ENCODE measurements at regions not wholly inside any gene's neighbourhood (a gene's known extent, or its start where the extent isn't known, plus 50 kb on each side); places are given as distances from the start of the nearest gene placed in this dataset.

DNA sequence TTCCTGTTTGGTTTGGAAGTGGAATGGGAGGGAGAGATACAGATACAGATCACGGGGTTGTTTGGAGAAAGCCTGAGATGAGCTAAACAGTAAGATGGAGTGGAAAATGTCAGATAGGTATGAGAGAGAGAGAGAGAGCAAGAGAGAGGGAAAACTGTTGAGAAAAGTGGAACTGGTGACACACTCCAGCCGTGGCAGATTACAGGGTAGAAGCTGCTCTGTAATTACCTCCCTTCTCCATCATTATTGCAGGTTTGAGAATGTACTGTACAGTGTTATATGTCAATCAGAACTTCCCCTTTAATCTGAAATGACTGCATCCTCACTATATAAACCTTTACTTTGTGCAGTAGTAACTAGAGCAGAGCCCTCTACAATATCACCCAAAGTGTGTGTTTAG, 74.5 kb upstream of the WWC1 start:
- TF ChIP-seq, protein P1, sequence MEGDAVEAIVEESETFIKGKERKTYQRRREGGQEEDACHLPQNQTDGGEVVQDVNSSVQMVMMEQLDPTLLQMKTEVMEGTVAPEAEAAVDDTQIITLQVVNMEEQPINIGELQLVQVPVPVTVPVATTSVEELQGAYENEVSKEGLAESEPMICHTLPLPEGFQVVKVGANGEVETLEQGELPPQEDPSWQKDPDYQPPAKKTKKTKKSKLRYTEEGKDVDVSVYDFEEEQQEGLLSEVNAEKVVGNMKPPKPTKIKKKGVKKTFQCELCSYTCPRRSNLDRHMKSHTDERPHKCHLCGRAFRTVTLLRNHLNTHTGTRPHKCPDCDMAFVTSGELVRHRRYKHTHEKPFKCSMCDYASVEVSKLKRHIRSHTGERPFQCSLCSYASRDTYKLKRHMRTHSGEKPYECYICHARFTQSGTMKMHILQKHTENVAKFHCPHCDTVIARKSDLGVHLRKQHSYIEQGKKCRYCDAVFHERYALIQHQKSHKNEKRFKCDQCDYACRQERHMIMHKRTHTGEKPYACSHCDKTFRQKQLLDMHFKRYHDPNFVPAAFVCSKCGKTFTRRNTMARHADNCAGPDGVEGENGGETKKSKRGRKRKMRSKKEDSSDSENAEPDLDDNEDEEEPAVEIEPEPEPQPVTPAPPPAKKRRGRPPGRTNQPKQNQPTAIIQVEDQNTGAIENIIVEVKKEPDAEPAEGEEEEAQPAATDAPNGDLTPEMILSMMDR (IDR thresholded peaks at IDR 0.05) = no peak
- TF ChIP-seq, protein P2, sequence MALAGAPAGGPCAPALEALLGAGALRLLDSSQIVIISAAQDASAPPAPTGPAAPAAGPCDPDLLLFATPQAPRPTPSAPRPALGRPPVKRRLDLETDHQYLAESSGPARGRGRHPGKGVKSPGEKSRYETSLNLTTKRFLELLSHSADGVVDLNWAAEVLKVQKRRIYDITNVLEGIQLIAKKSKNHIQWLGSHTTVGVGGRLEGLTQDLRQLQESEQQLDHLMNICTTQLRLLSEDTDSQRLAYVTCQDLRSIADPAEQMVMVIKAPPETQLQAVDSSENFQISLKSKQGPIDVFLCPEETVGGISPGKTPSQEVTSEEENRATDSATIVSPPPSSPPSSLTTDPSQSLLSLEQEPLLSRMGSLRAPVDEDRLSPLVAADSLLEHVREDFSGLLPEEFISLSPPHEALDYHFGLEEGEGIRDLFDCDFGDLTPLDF (CRISPR knock-in tag; IDR thresholded peaks at IDR 0.05) = no peak
- TF ChIP-seq, protein P3, sequence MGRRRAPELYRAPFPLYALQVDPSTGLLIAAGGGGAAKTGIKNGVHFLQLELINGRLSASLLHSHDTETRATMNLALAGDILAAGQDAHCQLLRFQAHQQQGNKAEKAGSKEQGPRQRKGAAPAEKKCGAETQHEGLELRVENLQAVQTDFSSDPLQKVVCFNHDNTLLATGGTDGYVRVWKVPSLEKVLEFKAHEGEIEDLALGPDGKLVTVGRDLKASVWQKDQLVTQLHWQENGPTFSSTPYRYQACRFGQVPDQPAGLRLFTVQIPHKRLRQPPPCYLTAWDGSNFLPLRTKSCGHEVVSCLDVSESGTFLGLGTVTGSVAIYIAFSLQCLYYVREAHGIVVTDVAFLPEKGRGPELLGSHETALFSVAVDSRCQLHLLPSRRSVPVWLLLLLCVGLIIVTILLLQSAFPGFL (CRISPR knock-in tag; IDR thresholded peaks at IDR 0.05; ENCODE audit: borderline replicate concordance) = no peak
- no peak for TF ChIP-seq KAT7 (CRISPR knock-in tag; IDR thresholded peaks at IDR 0.05; ENCODE audit: borderline replicate concordance)
- TF ChIP-seq, protein P4, sequence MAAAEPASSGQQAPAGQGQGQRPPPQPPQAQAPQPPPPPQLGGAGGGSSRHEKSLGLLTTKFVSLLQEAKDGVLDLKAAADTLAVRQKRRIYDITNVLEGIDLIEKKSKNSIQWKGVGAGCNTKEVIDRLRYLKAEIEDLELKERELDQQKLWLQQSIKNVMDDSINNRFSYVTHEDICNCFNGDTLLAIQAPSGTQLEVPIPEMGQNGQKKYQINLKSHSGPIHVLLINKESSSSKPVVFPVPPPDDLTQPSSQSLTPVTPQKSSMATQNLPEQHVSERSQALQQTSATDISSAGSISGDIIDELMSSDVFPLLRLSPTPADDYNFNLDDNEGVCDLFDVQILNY (CRISPR knock-in tag; IDR thresholded peaks at IDR 0.05) = no peak
- TF ChIP-seq, protein P5, sequence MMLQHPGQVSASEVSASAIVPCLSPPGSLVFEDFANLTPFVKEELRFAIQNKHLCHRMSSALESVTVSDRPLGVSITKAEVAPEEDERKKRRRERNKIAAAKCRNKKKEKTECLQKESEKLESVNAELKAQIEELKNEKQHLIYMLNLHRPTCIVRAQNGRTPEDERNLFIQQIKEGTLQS (CRISPR knock-in tag; conservative IDR thresholded peaks at IDR 0.05) = no peak
- no peak for TF ChIP-seq ZNF416 (CRISPR knock-in tag; IDR thresholded peaks at IDR 0.05)
- TF ChIP-seq IRF2 (CRISPR knock-in tag; IDR thresholded peaks at IDR 0.05; ENCODE audit: borderline replicate concordance, low read depth) = no peak
- TF ChIP-seq, protein P6, sequence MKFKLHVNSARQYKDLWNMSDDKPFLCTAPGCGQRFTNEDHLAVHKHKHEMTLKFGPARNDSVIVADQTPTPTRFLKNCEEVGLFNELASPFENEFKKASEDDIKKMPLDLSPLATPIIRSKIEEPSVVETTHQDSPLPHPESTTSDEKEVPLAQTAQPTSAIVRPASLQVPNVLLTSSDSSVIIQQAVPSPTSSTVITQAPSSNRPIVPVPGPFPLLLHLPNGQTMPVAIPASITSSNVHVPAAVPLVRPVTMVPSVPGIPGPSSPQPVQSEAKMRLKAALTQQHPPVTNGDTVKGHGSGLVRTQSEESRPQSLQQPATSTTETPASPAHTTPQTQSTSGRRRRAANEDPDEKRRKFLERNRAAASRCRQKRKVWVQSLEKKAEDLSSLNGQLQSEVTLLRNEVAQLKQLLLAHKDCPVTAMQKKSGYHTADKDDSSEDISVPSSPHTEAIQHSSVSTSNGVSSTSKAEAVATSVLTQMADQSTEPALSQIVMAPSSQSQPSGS (CRISPR knock-in tag; IDR thresholded peaks at IDR 0.05; ENCODE audit: borderline replicate concordance, low read depth) = no peak
- no peak for TF ChIP-seq NFATC4 (CRISPR knock-in tag; IDR thresholded peaks at IDR 0.05)
